ENCODE measurements at regions not wholly inside any gene's neighbourhood (a gene's known extent, or its start where the extent isn't known, plus 50 kb on each side); places are given as distances from the start of the nearest gene placed in this dataset.

GRCh38 chr5:5695266-5695665 is 272.8 kb downstream of the ICE1 start:
- H3K27me3 ChIP-seq (ENCODE audit: control insufficient read depth in 2 of 2, insufficient read depth in 2 of 2, low read length in 2 of 2): no peaks in the 10 kb centered on the region
- no TSS peak for BruUV-seq (replicated peaks)
- peaks cover 2% of the 10 kb centered on the region for H3K9me3 ChIP-seq (replicated peaks; ENCODE audit: control insufficient read depth, insufficient read depth, low read length)
- H3K4me1 ChIP-seq (ENCODE audit: control insufficient read depth, extremely low read depth, insufficient read depth, low read length): no peaks in the 10 kb centered on the region
- ChIA-PET POLR2A (no interaction called here), CTCF (no interaction called here)
- no peak overlapping the region for H3K4me2 ChIP-seq (ENCODE audit: insufficient read depth, low read length)
- H3K9ac ChIP-seq (replicated peaks; ENCODE audit: extremely low read depth, insufficient read depth, low read length): no peak overlapping the region
- H2AFZ ChIP-seq (ENCODE audit: low read depth, low read length): no peak overlapping the region
- FAIRE-seq (no peak), DNase-seq (ENCODE audit: low read depth, low spot score) (no peak)
- H3K36me3 ChIP-seq (ENCODE audit: control insufficient read depth in 2 of 2, extremely low read depth in 1 of 2, insufficient read depth in 2 of 2, low read length in 2 of 2): no peaks in the 10 kb centered on the region
- no peaks in the 10 kb centered on the region for H4K20me1 ChIP-seq (replicated peaks; ENCODE audit: control insufficient read depth, extremely low read depth, insufficient read depth, low read length)
- no peaks in the 10 kb centered on the region for H3K9me1 ChIP-seq (replicated peaks; ENCODE audit: control insufficient read depth, extremely low read depth, insufficient read depth, low read length)
- TF ChIP-seq POLR2AphosphoS5 (IDR thresholded peaks at IDR 0.05; ENCODE audit: insufficient read depth, low read depth, low read length) (no peak), POLR2A (IDR thresholded peaks at IDR 0.05; ENCODE audit: low read depth, low read length) (no peak), MAX (IDR thresholded peaks at IDR 0.05; ENCODE audit: insufficient read depth, insufficient read length) (no peak), FOS (IDR thresholded peaks at IDR 0.05; ENCODE audit: borderline replicate concordance, insufficient read depth, low read length) (no peak), EZH2 (IDR thresholded peaks at IDR 0.05; ENCODE audit: borderline replicate concordance, low read depth, low read length, severe bottlenecking) (no peak)
- intact Hi-C loops (cut with micrococcal nuclease) (no loop called here), dilution Hi-C loops (cut with MboI; ENCODE audit: extremely low pct_ligation_motif_present, low sequenced_read_pairs) (no loop called here)
- no peaks in the 10 kb centered on the region for H3K79me2 ChIP-seq (ENCODE audit: control insufficient read depth, insufficient read depth, low read length)
- H3K27ac ChIP-seq (ENCODE audit: insufficient read depth, low read depth, low read length): no peak overlapping the region
- H3K4me3 ChIP-seq (replicated peaks in 1 of 3; ENCODE audit: insufficient read depth in 1 of 3, low read depth in 1 of 3, low read length in 3 of 3): no peak overlapping the region

- FAIRE-seq: no peak
- Histone ChIP-seq H2AFZ (ENCODE audit: low read depth, low read length) (no peak overlapping the region), H3K4me2 (ENCODE audit: insufficient read depth, low read length) (no peak overlapping the region), H4K20me1 (replicated peaks; ENCODE audit: control insufficient read depth, extremely low read depth, insufficient read depth, low read length) (no peaks in the 10 kb centered on the region), H3K9ac (replicated peaks; ENCODE audit: extremely low read depth, insufficient read depth, low read length) (no peak overlapping the region), H3K4me3 (replicated peaks in 1 of 3; ENCODE audit: insufficient read depth in 1 of 3, low read depth in 1 of 3, low read length in 3 of 3) (no peak overlapping the region), H3K27me3 (ENCODE audit: control insufficient read depth in 2 of 2, insufficient read depth in 2 of 2, low read length in 2 of 2) (no peaks in the 10 kb centered on the region), H3K36me3 (ENCODE audit: control insufficient read depth in 2 of 2, extremely low read depth in 1 of 2, insufficient read depth in 2 of 2, low read length in 2 of 2) (no peaks in the 10 kb centered on the region), H3K9me3 (replicated peaks; ENCODE audit: control insufficient read depth, insufficient read depth, low read length) (peaks cover 2% of the 10 kb centered on the region), H3K9me1 (replicated peaks; ENCODE audit: control insufficient read depth, extremely low read depth, insufficient read depth, low read length) (no peaks in the 10 kb centered on the region), H3K79me2 (ENCODE audit: control insufficient read depth, insufficient read depth, low read length) (no peaks in the 10 kb centered on the region), H3K27ac (ENCODE audit: insufficient read depth, low read depth, low read length) (no peak overlapping the region), H3K4me1 (ENCODE audit: control insufficient read depth, extremely low read depth, insufficient read depth, low read length) (no peaks in the 10 kb centered on the region)
- intact Hi-C loops (cut with micrococcal nuclease): no loop called here
- POLR2A ChIA-PET: no interaction called here
- BruUV-seq (replicated peaks): no TSS peak
- dilution Hi-C loops (cut with MboI; ENCODE audit: extremely low pct_ligation_motif_present, low sequenced_read_pairs): no loop called here
- DNase-seq (ENCODE audit: low read depth, low spot score): no peak
- CTCF ChIA-PET: no interaction called here
- TF ChIP-seq GATA2 (IDR thresholded peaks at IDR 0.05; ENCODE audit: insufficient read depth, insufficient read length, low read depth, low read length) (no peak), MAX (IDR thresholded peaks at IDR 0.05; ENCODE audit: insufficient read depth, insufficient read length) (no peak), MYC (IDR thresholded peaks at IDR 0.05; ENCODE audit: low read depth, low read length) (no peak), EZH2 (IDR thresholded peaks at IDR 0.05; ENCODE audit: borderline replicate concordance, low read depth, low read length, severe bottlenecking) (no peak), POLR2AphosphoS5 (IDR thresholded peaks at IDR 0.05; ENCODE audit: insufficient read depth, low read depth, low read length) (no peak), JUN (IDR thresholded peaks at IDR 0.05; ENCODE audit: borderline replicate concordance, insufficient read depth, insufficient read length, low read depth) (no peak)
These were observed 266.4 kb downstream of the ICE1 start for GRCh38 chr5:5688925-5689310.
